Hematopoietic multipotent progenitor cell treated with erythropoietin and hydrocortisone succinate and interleukin-3 and kit ligand, for 15 days (in vitro differentiated cells): ENCODE measurements at regions not wholly inside any gene's neighbourhood (a gene's known extent, or its start where the extent isn't known, plus 50 kb on each side); places are given as distances from the start of the nearest gene placed in this dataset.

Experiments
- DNase-seq: peaks from one replicate; pipeline ENCODE4 v3.0.0-alpha.2; 2015; ENCODE audit warnings: low spot score

DNA sequence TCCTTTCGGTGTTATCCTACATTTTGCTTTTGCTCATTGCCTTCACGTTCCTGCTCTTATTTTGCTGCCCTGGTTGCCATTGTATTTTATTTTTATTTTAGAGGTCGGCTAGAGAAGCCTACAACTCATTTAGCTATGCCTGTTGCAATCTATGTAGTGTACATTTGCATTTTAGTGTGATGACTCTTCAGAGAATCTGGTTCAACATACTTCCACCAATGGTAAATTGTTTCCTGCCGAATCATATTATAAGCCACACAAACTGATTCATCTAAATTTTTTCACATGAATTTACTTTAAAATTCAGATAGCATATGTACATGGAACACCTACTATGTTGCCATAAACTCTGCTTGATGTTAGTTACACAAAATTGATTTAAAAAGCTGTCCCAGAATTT, 1596.9 kb downstream of the PLA2G4A start:
- no peak for DNase-seq

GRCh38 chr1:188426561-188426960, 1597.8 kb downstream of the PLA2G4A start:
- no peak for DNase-seq

GRCh38 chr1:188427642-188428041, 1598.9 kb downstream of the PLA2G4A start:
- DNase-seq, result no peak

DNA sequence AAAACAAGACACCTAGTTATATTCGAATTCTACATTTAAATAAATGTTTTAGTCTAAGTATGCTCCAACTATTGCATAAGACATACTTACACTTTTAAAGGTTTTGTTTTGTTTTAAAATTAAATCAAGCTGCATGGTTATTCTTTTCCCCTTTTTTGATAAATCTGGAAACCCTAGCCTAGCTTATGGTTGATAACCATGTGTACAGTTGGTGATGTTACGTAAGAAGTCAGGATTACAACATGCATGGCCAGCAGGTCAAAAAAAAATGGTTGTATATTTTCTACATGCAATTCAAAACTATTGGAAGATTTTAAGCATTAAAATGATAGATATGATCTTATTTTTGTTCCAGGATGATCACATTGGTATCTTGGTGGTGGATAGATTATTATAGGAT, 1600.6 kb downstream of the PLA2G4A start:
- no peak for DNase-seq

DNA sequence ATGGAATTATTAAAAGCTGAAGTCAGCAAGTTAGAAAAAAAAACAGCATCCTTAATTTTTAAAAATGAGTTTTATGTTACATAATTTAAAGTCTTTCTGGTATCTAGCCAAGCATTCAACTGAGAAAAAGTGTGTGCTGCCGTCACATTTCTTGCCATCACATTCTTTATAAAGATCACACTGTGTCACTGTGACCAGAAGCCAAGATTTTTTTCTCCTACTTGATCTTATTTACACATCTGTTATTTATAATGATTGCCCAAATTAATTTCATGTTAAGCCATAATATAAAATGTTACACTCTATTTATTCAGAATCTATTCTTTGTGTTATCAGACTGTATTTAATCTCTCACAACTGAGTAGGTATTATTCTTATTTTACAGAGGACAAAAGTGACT, 1603.7 kb downstream of the PLA2G4A start:
- no peak for DNase-seq

GRCh38 chr1:188433425-188433824, 1604.7 kb downstream of the PLA2G4A start:
- DNase-seq, result no peak

GRCh38 chr1:188444526-188444925, 1615.8 kb downstream of the PLA2G4A start:
- DNase-seq, result no peak

DNA sequence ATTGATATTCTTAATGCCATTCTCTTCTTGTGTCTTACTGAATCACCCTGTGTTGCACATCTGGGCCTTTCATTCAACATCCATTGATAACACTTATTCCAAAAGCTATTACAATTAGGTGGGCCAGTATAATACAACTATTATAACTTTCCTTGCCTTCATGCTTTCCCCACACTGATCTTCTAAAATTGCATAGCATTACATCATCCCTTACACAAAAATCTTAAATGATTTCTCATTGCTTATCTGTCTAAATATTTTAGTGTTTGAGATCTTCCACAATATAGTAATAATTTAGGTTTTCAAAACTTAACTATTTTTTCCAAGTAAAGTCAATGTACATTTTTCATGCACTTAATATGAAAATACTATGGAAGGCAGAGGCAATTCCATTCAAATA, 1634.1 kb downstream of the PLA2G4A start:
- no peak for DNase-seq

DNA sequence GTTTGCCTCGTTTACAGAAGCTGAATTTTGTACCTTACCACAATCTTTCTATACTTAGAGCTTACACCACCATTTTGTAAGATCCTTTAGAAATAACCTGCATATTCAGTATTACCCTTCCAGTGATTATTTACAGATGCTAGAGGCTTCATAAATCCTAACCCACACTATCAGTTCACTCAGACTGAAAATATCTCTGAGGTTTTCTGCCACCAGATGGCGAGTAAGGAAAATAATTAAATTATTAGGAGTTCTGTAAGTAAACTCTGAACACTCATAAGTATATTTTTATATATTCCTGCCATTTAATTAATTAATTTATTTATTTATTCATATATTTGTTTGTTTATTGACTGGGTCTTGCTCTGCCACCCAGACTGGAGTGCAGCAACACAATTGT, 1635.2 kb downstream of the PLA2G4A start:
- no peak for DNase-seq

- DNase-seq, result no peak
Measured at GRCh38 chr1:188466539-188466938, 1637.8 kb downstream of the PLA2G4A start.

- DNase-seq, result no peak
Measured at GRCh38 chr1:188476606-188477005, 1647.9 kb downstream of the PLA2G4A start.

DNA sequence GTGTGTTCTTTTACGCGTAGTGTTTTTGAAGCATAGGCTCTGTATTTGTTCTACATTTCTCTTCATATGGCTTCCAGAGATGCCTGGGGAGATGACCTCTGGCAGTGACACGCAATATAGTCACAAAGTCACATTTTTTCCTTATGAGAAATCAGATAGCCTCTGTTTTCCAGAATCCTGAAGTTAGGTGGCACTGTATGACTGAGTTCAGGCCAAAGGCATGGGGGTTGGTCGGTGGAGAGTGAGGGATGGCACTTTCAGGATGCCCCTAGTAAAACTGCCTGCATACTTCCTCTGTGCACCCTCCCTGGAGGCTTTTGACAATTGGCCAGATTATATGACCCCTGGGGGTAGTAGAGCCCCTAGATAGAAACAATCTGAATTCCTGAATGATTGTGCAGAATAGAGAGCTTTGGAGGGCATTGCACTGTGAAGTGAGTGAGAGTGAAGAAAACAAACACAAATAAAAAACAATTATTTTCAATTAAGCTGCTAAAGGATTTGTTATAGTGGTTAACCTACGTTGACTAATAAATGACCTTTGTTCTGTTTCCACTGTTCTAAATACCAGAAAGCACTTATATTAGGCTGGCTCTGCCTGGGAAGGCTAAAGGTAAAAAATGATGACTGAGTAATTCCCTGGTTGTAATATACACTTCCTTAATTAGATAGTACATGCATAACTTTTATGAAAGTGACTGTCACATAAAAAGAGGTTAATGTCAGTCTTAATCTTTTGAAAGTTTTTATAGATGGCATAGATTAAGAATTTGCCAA, 1660.8 kb downstream of the PLA2G4A start:
- DNase-seq, result no peak

DNA sequence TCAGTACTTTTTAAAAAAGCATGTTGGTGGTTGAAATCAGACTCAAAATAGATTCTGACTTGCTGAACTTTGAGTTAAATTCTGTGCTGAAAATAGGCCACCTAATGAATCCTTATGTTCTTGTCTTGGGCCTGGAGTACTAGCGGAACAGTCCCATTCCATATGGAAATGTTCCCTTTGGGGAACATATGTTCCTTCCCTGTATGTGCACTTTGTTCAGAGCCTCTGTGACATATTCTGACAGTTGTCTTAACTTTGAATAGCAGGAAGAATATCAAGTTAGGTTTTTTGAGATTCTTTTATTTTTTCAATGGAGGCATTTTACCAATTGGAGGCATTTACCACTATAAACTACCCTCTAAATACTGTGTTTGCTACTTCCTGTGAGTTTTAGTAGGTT, 1667.8 kb downstream of the PLA2G4A start:
- no peak for DNase-seq

- no peak for DNase-seq
Measured at GRCh38 chr1:188497020-188497419, 1668.3 kb downstream of the PLA2G4A start.

DNA sequence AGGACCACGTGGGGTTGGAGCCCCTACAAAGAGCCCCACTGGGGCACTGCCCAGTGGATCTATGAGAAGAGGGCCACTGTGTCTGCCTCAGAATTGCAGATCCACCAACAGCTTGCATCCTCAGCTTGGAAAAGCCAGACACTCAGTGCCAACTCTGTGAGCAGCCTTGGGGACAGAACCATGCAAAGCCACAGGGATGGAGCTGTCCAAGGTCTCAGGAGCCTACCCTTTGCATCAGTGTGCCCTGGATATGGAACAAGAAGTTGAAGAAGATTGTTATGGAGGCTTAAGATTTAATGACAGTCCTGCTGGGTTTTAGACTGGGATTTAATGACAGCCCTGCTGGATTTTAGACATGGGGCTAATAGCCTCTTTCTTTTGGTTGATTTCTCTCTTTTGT, 1670.9 kb downstream of the PLA2G4A start:
- DNase-seq, result no peak

DNA sequence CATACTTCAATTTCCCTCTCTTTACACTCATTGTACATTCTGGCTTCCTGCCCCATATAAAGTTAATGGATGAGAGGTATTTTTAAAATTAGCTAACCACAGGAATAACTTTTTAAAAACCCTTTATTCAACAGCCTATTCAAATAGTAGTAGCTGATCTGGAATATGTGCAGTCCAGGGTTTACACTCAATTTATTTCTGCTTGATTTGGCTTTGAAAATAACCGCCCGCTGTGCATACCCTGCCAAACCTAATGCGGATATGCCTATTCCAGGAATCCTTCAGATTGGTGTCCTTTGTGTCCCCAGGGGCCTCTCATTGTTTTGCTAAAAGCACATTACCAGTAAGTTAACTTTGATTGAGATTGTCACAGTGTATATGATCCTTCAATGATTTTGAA, 1686.2 kb downstream of the PLA2G4A start:
- DNase-seq, result no peak

GRCh38 chr1:188517139-188517538, 1688.4 kb downstream of the PLA2G4A start:
- no peak for DNase-seq

DNA sequence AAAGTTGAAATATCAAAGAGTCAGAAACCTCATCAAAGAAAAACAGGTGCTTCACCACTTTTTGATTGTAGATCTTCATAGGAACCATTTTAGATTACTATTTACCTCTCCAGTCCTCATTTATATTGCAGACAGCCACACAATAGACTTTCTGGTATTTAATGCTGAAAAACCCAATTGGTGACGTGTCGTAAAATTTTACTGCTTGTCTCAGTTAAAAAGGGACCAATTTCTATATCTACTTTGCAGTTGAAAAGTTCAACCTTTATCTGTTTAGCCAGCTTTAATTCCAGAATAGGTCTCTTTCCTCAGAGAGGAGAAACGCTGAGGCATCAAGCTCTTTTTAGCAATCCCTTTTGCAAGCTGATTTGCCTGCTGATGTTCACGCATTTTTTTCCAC, 1722.4 kb downstream of the PLA2G4A start:
- no peak for DNase-seq

DNA sequence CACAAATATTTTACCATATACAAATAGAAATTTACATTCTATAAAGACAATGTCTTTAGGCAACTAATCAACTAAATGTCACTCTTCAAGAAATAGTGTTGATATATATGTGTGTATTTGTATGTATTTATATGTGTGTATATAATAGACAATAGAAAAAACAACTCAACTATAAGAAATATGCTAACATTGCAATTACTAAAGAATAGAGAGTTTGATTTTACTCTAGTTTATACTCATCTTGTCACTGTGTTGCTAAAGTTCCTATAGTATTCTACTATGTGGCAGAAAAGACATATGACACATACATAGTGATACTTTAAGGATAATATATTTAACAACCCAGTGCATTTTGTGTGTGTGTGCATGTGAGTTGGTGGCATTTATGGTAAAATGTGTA, 1728.3 kb downstream of the PLA2G4A start:
- no peak for DNase-seq

GRCh38 chr1:188582911-188583532, 1754.3 kb downstream of the PLA2G4A start:
- DNase-seq, result no peak

- no peak for DNase-seq
Measured at GRCh38 chr1:188584119-188584518, 1755.4 kb downstream of the PLA2G4A start.

DNA sequence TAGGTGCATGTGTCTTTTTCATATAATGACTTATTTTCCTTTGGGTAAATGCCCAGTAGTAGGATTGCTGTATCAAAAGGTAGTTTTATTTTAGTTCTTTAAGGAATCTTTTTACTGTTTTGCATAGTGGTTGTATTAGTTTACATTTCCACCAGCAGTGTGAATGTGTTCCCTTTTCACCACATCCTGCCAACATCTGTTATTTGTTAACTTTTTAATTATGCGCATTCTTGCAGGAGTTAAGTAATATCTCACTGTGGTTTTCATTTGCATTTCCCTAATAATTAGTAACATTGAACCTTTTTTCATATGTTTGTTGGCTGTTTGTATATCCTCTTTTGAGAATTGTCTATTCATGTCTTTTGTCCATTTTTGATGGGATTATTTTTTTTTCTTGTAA, 1761.9 kb downstream of the PLA2G4A start:
- no peak for DNase-seq

GRCh38 chr1:188594542-188595235, 1765.9 kb downstream of the PLA2G4A start:
- DNase-seq, result no peak
